DOHH2 (cell line): ENCODE measurements at regions not wholly inside any gene's neighbourhood (a gene's known extent, or its start where the extent isn't known, plus 50 kb on each side); places are given as distances from the start of the nearest gene placed in this dataset.

Experiments used
- CTCF ChIP-seq: fragments of 200-600 bp; sonication (generic); IDR thresholded peaks from one replicate; pipeline ENCODE4 v1.5.1; 2014; ENCODE audit warnings: antibody characterized with exemption, mild to moderate bottlenecking, low read depth, low read length; ENCODE audit not compliant: poor library complexity, severe bottlenecking
- EZH2phosphoT487 ChIP-seq: fragments of 200-600 bp; sonication (generic); IDR thresholded peaks from 2 replicates; pipeline ENCODE4 v1.6.1; 2017; ENCODE audit warnings: borderline replicate concordance, mild to moderate bottlenecking, antibody characterized with exemption, low read length, moderate library complexity, mixed read lengths

GRCh38 chrX:148417934-148418333 lies 82.5 kb upstream of the AFF2 start:
- TF ChIP-seq CTCF (no peak), EZH2phosphoT487 (no peak)
